Suprapubic skin (tissue), 4 donors: ENCODE measurements at regions not wholly inside any gene's neighbourhood (a gene's known extent, or its start where the extent isn't known, plus 50 kb on each side); places are given as distances from the start of the nearest gene placed in this dataset.

Experiments
- DNase-seq, 2 donors: peaks; one replicate each; pipeline ENCODE4 v3.0.0-alpha.2; 2019; ENCODE audit warnings: low spot score in 2 of 2
- H3K27ac ChIP-seq: fragments of 200-600 bp; sonication (generic); one replicate; pipeline ENCODE4 v1.5.1; 2019
- H3K27me3 ChIP-seq: fragments of 200-600 bp; sonication (generic); one replicate; pipeline ENCODE4 v1.5.1; 2019
- H3K36me3 ChIP-seq: fragments of 200-600 bp; sonication (generic); one replicate; pipeline ENCODE4 v1.5.1; 2019
- H3K4me1 ChIP-seq: fragments of 200-600 bp; sonication (generic); one replicate; pipeline ENCODE4 v1.5.1; 2019
- H3K4me3 ChIP-seq: fragments of 200-600 bp; sonication (generic); one replicate; pipeline ENCODE4 v1.5.1; 2019; ENCODE audit warnings: mild to moderate bottlenecking
- H3K9me3 ChIP-seq: fragments of 200-600 bp; sonication (generic); one replicate; pipeline ENCODE4 v1.5.1; 2019
- CTCF ChIP-seq, 2 donors: fragments of 200-600 bp in 1 of 2; fragments of 450-650 bp in 1 of 2; sonication (generic) in 1 of 2; IDR thresholded peaks; one replicate each; pipeline ENCODE4 v1.5.1; 2016 to 2019; ENCODE audit warnings: antibody characterized with exemption in 2 of 2, mild to moderate bottlenecking in 1 of 2, moderate library complexity in 1 of 2
- EP300 ChIP-seq: sonication (generic); formaldehyde crosslinking; IDR thresholded peaks from one replicate; pipeline ENCODE4 v1.6.1; 2017; ENCODE audit warnings: antibody characterized with exemption
- POLR2A ChIP-seq, 2 donors: fragments of 450-650 bp; IDR thresholded peaks; one replicate each; pipeline ENCODE4 v1.6.1; 2017; ENCODE audit warnings: antibody characterized with exemption in 2 of 2, mild to moderate bottlenecking in 2 of 2, moderate library complexity in 2 of 2
- POLR2AphosphoS5 ChIP-seq, 3 donors: sonication (generic); formaldehyde crosslinking; IDR thresholded peaks; one replicate each; pipeline ENCODE4 v1.6.1; 2017; ENCODE audit warnings: antibody characterized with exemption in 3 of 3
- WGBS: methylation state at CpG from one replicate; pipeline ENCODE4 v1.1.5; 2018; 5-methylcytosine and 5-hydroxymethylcytosine counted together

GRCh38 chr6:14038467-14039437 is 78.8 kb upstream of the CD83 start:
- H3K4me3 ChIP-seq = no peak overlapping the region
- H3K36me3 ChIP-seq = no peaks in the 10 kb centered on the region
- DNase-seq = no peak
- no peak for TF ChIP-seq EP300
- no peak for TF ChIP-seq POLR2AphosphoS5 (IDR thresholded peaks at IDR 0.05)
- H3K4me1 ChIP-seq = peaks cover 15% of the 10 kb centered on the region
- H3K27me3 ChIP-seq = peaks cover 5% of the 10 kb centered on the region
- 67% methylated on average over 8 of the region's 8 CpGs for WGBS
- H3K9me3 ChIP-seq = no peaks in the 10 kb centered on the region
- H3K27ac ChIP-seq = no peak overlapping the region

- no peak for TF ChIP-seq CTCF (IDR thresholded peaks at IDR 0.05)
- no peak for TF ChIP-seq EP300
- TF ChIP-seq POLR2A (IDR thresholded peaks at IDR 0.05) = no peak
- TF ChIP-seq POLR2AphosphoS5 (IDR thresholded peaks at IDR 0.05) = no peak
- no peak overlapping the region for H3K4me3 ChIP-seq
- no peak for DNase-seq
- H3K27me3 ChIP-seq = no peaks in the 10 kb centered on the region
- no peak overlapping the region for H3K27ac ChIP-seq
- H3K9me3 ChIP-seq = no peaks in the 10 kb centered on the region
- H3K4me1 ChIP-seq = peaks cover 11% of the 10 kb centered on the region
- no peaks in the 10 kb centered on the region for H3K36me3 ChIP-seq
These were observed 77.5 kb upstream of the CD83 start for GRCh38 chr6:14040042-14040441.

GRCh38 chr6:14046476-14047068 is 71.0 kb upstream of the CD83 start:
- DNase-seq = no peak

GRCh38 chr6:14047151-14047740 is 70.3 kb upstream of the CD83 start:
- Histone ChIP-seq H3K36me3 (no peaks in the 10 kb centered on the region), H3K27me3 (peaks cover 10% of the 10 kb centered on the region), H3K4me3 (no peak overlapping the region), H3K4me1 (peaks cover 3% of the 10 kb centered on the region), H3K27ac (no peak overlapping the region), H3K9me3 (no peaks in the 10 kb centered on the region)
- TF ChIP-seq CTCF (IDR thresholded peaks at IDR 0.05) (no peak), POLR2A (IDR thresholded peaks at IDR 0.05) (no peak), POLR2AphosphoS5 (IDR thresholded peaks at IDR 0.05) (no peak), EP300 (no peak)
- WGBS = 88% methylated on average over 5 of the region's 5 CpGs
- DNase-seq = no peak

More at GRCh38 chr6:14046476-14047068, 71.0 kb upstream of the CD83 start:
- Histone ChIP-seq H3K4me3 (no peak overlapping the region), H3K36me3 (no peaks in the 10 kb centered on the region), H3K9me3 (no peaks in the 10 kb centered on the region), H3K4me1 (peaks cover 3% of the 10 kb centered on the region), H3K27ac (no peak overlapping the region), H3K27me3 (peaks cover 10% of the 10 kb centered on the region)
- WGBS = 22% methylated on average over 8 of the region's 8 CpGs
- TF ChIP-seq CTCF (IDR thresholded peaks at IDR 0.05) = peak in 1 of 2 donors; percentile 69
- no peak for TF ChIP-seq EP300
- TF ChIP-seq POLR2AphosphoS5 (IDR thresholded peaks at IDR 0.05) = no peak
- no peak for TF ChIP-seq POLR2A (IDR thresholded peaks at IDR 0.05)

GRCh38 chr6:14048837-14049236 is 68.7 kb upstream of the CD83 start:
- H3K9me3 ChIP-seq = no peaks in the 10 kb centered on the region
- H3K36me3 ChIP-seq = no peaks in the 10 kb centered on the region
- H3K4me3 ChIP-seq = no peak overlapping the region
- no peak overlapping the region for H3K27ac ChIP-seq
- no peak for TF ChIP-seq EP300
- TF ChIP-seq POLR2A (IDR thresholded peaks at IDR 0.05) = no peak
- TF ChIP-seq CTCF (IDR thresholded peaks at IDR 0.05) = no peak
- TF ChIP-seq POLR2AphosphoS5 (IDR thresholded peaks at IDR 0.05) = no peak
- peaks cover 10% of the 10 kb centered on the region for H3K27me3 ChIP-seq
- WGBS = 78% methylated on average over 3 of the region's 3 CpGs
- DNase-seq = no peak
- peaks cover 3% of the 10 kb centered on the region for H3K4me1 ChIP-seq
